NCI-H510A (cell line): ENCODE measurements at regions not wholly inside any gene's neighbourhood (a gene's known extent, or its start where the extent isn't known, plus 50 kb on each side); places are given as distances from the start of the nearest gene placed in this dataset.
A peak's percentile ranks its signal among the peaks of the same experiment; 100 is the strongest.

Source experiments
- DNase-seq: peaks from one replicate; lab custom pipeline; 2025; lab: John Stamatoyannopoulos, UW

DNA sequence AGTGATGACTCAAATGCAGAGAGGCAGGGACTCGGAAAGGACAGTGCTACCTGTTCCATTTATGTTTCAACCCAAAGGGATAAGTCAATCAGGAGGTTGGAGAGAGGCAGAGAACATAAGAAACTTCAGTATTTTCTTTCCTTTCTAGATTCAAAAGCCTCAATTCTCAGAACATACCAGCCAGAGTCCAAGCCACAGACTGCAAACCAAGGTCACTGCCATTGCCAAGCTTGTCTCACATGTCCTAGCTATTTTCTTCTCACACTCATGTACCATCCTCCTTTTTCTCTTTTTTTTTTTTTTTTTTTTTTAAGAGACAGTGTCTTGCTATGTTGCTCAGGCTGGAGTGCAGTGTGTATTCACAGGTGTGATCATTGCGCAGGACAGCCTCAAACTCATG is 111.7 kb upstream of the AKIP1 start:
- no peak for DNase-seq

DNA sequence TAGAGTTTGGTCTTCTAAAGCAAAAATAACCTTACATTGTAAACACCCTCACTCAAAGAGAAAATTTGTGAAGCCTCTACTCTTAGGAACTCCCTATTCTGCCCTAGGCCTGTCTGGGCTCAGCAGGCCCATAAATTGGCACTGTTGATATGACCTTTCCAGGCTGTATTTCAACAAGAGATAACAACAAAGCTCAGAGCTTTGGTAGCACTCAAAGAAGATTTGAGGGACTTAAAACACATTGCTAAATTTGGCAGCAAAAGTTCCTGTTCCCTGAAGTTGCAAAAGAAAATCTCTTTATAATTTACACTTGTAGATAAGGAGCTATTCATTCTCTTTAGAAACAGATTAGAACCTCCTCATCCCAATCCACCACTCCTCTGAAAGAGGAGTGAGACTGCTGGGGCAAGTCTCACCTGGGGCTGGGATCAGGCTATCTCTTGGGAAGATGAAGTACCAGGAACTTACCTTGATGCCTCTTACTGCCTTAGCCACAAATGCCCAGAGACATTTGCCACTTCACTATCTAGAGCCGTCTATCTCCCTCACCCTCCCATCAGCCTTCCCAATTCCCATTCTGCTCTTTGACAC is 110.4 kb upstream of the AKIP1 start:
- DNase-seq = no peak

DNA sequence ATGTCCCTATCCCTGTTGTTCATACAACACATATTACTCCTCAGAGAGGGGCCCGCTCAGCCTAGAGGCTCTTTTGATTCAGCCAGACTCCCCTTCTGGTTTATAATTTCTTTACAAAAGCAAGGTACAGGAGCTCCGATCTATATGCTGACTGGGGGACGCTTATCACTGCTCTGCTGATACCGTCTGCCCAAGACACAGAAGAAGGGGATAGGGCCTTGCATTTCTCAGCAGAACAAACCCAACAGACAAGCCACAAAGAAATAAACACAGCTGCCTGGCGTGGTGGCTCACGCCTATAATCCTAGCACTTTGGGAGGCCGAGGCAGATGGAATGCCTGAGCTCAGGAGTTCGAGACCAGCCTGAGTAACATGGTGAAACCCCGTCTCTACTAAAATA is 109.9 kb upstream of the AKIP1 start:
- DNase-seq = no peak

DNA sequence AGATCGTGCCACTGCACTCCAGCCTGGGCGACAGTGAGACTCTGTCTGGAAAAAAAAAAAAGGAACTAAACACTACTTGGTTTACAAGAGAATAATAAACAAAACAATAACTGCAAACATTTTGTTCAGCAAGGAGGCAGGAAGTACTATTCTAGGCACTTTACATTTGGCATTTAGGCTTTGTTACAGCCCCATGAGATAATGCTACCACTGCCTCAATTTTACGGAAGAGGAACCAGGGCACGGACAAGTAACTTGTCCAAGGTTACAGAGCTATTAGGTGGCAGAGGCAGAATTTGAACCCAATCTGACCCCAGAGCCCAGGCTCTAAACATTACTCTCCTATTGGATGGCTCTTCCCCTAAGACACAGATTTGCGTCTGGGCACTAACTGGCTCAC is 108.7 kb upstream of the AKIP1 start:
- DNase-seq = no peak

DNA sequence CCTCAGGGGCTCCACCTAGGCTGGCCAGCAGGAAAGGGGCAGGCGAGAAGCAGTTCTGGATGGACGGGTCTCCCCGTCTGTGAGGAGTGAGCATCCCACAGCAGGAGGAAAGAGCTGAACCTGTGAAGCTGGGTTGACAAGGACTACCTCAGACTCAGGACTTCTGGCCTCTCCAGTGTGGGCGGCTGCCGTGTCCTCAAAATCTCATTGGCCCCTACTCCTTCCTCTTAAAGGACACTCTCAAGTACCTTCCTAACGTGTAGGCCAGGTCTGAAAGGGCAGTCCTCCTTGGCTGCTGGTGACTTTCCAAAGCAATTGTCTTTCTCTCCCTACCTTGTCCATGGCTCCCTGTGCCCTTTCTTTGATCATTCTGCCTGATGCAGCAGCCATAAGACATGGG is 107.0 kb upstream of the AKIP1 start:
- DNase-seq = no peak

DNA sequence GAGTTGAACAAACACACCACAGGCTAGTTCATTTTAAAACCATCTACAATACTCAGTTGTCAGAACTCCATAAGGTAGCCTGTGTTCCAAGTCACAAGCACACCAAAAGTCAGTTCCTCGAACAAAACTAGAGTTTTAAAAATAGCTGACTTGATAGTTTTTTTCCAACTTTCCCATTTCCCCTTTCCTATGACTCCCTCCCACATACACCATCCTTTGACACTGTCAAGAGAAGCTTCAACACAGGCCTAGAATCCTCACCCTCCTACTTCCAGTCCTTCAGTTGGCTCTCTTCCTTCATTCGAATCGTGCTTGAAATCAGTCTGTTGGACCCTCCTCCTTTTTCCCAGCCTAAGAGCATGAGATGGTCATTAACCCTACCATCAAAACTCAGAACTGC is 105.7 kb upstream of the AKIP1 start:
- no peak for DNase-seq

DNA sequence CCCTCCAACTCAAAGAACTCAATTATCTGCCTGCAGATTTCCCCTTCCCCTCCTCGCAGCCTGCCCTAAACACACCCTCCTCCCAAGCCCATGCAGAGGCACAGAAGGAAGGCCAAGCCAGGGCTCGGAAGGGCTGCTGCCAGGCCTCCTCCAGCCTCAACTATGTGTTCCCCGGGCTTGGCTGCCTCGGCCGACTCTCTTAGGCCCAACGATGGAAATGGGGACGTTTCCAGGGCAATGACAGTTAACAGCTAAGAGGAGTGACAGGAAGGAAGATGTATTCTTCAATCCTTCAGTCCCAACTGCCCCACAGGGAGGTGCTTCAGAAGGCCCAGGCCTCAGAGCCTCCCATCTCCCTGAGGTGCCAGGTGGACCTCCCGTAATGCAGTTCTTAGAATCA is 104.0 kb upstream of the AKIP1 start:
- no peak for DNase-seq

DNA sequence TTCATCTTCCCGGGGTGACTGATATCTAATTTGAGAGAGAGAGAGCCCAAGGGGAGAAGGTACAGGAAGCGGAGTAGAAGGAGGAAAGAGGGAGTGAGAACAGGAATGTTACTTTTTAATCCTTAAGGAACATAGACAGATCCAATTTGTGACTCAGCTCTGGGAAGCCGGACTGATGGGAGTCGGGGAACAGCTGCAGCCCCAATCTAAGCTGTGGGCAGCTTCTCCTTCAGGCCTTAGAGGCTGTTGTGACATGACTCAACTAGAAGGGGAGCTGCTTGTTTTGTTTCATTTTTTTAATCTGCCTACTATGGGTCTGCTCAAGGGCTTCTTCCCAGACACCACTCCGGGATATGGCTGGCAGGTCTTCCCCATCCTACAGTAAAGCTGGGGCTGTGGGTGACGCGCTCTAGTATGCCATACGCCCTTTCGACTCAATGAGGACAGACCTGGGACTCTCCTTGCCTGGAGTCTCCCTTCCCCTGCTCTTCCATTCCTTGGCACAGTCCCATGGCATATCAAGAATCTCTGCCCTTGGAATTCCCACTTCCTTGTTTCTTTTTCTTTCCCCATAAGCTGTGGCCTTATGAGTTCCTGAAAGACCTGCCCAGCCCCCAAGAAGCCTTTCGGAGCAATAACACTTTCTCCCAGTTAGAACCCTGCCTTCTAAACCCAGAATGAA is 103.3 kb upstream of the AKIP1 start:
- DNase-seq = no peak

DNA sequence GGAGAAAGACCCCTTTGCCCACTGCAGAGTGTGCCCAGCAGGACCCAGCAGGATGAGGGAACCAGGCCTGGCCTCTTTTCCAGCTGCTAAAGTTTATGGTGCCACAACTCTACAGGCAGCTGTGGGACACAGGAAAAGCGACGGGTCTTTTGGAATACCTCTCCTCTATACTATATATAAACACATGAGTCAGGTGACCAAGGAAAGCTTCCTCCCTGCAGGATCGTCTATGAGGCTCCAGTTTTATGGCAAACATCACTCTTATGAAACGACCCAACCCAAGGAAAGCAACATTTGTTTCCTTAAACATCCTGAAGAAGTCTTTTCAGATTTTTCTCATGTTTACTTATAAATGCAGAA is 102.8 kb upstream of the AKIP1 start:
- DNase-seq = no peak

DNA sequence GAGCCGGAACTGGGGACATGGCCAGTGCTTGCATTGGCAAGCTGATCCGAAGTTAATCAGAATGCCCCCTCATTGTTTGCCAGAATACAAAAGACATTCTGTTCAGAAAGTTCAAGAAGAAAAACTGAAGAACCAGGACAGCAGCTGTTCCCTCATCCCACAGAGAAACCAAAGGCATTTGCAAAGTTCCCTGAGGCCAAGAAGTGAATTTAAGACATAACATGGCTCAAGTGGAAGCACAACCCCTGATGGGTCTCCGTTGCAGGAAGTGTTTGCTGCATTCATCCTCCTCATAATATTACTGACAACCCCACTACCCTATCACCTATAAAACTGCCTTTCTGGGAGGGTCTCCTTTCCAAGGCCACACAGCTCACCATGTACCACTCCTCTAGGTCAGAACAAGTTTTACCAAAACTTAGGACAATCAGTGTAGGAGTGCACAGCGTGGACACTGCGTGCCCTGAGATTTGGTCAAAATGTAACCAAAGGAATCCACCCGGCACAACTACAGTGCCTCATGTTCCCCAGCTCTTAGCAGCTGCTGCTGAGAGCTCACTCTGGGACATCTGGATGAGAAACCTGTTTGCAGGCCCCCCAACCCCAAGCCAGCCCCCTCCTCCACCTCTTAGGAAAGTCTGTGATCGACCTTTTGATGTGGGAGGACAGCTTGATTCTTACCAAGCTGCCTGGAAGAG is 101.6 kb upstream of the AKIP1 start:
- DNase-seq = no peak

DNA sequence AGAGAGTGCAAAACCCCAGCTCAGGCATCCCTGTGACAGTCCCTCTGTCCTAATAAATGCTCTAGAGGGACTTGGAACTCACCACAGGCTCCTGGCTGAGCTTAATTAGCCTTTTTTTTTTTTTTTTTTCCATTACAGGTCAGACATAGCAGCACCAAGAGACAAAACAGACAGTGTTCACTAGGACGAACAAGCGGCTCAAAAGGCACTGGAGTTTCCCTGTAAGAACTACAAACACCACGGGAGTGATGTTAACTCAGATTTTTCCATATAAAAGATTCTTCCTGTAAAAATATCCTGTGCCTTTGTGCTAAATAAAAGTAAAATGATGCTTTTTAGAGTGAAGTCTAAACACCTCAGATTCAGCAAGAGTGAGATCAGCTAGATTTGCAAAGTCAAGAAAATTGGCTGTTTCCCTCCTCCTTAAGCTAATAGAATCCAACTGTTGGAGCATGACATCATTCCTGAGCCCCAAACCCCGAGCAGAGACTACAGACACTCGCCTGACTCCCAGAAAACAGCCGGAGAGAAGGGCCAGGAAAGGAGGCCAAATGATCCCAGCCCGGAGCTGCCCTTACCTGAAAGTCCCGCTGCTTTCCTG is 101.0 kb upstream of the AKIP1 start:
- DNase-seq = no peak

DNA sequence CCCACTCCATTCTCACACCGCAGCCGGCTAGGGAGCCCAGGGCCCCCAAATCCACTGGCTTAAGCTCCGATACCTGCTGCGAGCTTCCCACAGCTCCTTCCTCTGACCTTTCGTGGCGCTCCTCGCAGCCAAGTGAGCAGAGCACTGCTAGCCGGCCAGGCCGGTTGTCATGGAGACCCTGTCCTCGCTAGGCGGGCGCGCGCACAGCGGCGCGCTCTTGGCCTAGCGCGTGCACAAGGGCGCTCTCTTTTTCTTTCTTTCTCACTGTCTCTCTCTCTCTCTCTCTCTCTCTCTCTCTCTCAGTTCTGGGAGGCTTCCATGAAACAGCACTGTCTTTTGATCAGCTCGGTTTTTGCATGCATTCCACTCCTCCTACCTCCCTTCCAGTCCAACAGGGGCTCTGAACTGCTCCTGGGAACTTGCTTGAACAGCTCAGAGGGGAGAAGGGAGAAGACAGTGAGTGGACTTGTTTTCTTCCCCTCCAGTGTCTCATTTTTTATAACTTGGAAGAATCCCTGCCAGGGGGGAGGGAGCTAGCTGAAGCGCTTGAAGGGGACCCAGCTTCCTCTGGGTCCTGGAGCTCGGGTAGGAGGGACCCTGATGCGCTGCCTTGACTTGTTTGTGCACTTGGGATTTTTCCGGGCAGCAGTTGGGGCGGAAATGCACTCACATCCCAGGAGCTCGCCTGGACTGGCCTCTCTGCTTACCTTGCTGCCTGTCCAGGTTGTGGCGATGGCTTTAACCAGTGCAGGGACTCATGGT is 100.3 kb upstream of the AKIP1 start:
- peak; percentile 46 for DNase-seq

DNA sequence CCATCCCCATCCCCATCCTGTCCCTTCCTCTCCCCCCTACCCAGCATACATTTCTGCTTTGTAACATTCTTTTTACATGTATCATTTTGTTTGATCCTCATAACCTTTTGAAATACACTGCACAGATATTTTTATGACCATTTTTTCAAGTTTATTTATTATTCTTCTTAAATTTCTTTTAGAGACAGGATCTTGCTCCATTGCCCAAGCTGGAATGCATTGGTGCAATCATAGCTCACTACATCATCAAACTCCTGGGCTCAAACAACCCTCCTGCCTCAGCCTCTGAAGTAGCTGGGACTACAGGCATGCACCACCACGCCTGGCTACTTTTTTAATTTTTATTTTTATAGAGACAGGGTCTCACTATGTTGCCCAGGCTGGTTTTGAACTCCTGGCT is 99.4 kb upstream of the AKIP1 start:
- no peak for DNase-seq

DNA sequence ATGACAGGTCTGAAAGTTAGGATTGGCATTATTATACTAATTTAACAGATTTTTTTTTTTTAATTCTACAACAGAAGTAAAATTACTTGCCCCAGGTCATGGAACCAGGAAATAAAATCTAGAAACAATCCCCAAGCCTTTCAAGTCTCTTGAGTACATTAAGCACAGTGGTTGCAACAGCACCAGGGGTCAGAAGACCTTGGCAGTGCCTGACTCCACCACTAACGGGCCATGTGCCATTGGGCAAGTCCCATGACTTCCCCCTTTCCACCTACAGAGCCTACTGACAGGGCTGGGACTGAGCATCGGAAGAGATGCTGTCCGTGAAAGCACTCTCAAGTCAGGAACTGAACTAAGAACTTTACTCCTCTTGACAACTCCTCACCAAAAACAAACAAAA is 98.6 kb upstream of the AKIP1 start:
- DNase-seq = no peak

DNA sequence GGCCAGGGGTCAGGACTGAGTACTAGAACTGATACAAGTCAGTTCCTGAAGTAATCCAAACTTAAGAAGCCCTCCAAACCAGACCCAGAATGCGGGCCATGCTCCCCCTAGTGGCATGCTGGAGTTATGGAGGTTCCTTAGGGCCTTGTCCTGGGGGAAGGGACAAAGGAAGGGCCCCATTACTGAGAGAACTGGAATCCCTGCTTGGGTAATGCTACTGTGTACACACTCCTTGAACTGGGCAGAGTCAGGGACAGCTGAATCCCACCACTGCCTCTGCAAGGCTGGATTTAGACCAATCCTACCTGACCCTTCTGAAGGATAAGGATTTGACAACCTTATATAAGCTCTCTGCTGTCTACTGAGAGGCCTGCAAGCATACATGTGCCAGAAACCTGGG is 97.3 kb upstream of the AKIP1 start:
- DNase-seq = peak; percentile 30

DNA sequence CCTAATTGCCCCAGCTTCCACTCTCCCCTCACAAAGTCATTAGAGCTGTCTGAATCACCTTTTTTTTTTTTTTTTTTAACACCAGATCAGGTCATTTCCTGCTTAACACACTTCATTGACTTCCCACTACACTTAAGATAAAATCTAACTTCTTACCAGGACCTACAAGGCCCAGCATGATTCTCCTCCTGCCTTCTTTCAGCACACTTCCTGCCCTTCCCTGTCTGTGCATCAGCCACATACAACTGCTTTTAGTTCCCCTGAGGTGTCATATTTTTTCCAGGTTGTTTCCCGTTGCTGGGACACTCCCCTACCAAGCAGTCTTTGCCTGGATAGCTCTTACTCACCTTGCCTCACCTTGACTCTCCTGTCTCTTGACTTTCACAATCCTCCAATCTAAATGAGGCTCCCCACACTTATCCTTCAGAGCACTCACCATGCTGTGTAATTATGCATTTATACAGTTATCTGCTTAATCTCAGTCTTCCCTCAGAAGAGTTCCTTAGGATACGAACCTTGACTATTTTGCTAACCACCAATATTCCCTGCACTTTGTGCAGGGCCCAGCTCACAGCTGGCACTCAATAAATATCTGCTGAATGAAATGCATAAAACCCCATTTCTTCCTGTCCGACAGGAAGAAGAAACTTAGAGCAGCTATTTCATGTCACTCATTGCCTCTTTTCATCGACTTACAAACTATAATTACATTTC is 96.6 kb upstream of the AKIP1 start:
- no peak for DNase-seq

DNA sequence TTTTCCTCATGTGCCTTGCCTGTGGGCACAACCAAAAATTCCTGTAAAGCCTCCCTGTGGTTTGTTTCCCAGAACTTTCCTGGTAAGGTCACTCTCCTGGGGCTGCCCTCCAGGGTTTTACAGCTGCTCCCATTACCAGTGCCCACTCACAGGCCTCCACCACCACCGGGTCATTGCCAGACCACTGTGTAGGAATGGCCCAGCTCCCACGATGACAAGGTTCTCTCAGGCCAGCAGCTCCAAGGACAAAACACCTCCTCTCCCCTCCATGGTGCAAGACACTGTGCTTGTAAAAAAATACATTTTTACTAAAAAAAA is 96.1 kb upstream of the AKIP1 start:
- DNase-seq = no peak

DNA sequence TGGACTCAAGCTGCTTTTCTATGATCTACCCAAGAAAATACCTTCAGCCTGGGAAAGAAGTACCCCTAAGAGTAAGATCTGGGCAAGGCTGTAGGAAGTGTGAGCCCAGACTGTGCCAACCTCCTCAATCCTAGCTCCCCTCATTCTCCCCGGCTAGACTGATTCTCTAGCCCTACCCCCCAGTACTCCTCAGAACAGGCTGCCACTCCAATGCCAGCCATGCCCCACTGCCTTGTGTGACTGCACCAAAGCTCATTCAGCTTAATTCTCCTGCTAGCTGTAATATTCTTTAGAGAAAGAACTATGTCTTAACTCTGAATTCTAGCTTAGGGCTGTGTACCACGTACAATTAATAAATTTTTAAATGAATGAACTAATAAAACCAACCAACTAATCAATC is 92.6 kb upstream of the AKIP1 start:
- no peak for DNase-seq

DNA sequence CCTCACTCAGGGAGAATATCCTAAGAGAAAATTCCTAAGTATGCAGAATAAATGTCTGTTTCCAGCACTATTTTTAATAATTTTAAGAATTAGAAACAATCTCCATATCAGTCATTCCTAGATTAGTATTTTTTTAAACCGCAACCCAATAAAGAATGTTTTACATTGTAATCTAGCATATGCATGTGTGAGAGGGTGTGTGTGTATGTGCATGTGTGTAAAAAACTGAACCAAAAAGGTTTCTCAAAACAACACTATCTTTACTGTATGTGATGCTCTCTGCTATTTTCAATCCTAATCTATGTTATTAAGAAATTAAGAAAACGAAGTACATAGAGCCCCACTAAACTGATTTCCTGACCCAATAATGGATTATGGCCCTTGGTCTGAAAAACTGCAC is 90.6 kb upstream of the AKIP1 start:
- DNase-seq = no peak

DNA sequence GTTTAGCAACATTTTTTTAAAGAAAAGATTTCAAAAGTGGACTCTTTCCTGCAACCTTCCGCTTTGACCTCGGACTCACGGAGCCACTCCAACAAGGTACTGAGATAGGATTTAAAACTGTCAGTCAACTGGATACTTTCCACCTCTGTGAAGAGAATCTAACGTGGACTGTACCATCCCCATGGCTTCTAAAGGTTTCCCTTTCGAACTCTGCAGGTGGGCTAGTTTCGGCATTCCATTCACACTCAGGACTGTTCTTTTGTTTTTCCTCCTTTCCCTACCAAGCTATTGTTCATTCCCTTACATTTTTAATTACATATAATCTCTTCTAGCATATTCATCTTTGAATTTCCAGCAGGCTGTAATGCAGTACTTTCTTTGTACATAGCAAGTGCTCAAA is 88.5 kb upstream of the AKIP1 start:
- no peak for DNase-seq

DNA sequence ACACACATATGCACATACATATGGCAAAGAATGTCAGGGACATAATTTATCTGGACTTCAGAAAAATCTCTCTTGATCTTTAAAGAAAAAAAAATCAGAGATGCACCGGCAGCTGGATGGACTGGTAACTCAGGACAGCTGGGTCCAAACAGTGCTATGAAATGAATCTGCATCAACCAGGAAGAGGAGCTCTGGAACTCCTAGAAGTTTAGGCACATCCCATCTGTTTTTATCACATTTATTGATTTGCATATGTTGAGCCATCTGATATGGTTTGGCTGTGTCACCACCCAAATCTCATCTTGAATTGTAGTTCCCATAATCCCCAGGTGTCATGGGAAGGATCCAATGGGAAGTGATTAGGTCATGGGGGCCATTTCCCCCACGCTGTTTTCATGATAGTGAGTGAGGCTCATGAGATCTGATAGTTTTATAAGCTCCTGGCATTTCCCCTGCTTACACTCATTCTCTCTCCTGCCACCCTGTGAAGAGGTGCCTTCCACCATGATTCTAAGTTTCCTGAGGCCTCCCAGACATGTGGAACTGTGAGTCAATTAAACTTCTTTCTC is 87.7 kb upstream of the AKIP1 start:
- DNase-seq = no peak
